Eye (tissue), 1 donor: ENCODE measurements at regions not wholly inside any gene's neighbourhood (a gene's known extent, or its start where the extent isn't known, plus 50 kb on each side); places are given as distances from the start of the nearest gene placed in this dataset.
"Not testable (repeated sequence)": the region's sequence is repeated elsewhere in the genome, so short reads cannot be mapped to it uniquely, and the experiment has no call there.

ENCODE experiments used
- DNase-seq: peaks from one replicate; pipeline ENCODE4 v3.0.0-alpha.2; 2015

GRCh38 chr14:23863836-23864235 is 89.7 kb upstream of the DHRS4 start:
- DNase-seq, result no peak

- DNase-seq, result no peak
Measured at GRCh38 chr14:23864259-23864658, 89.3 kb upstream of the DHRS4 start.

GRCh38 chr14:23864861-23865260 is 88.7 kb upstream of the DHRS4 start:
- DNase-seq, result peak; percentile 29

- DNase-seq, result peak; percentile 20
Measured at GRCh38 chr14:23865502-23865901, 88.1 kb upstream of the DHRS4 start.

- DNase-seq, result no peak
Measured at GRCh38 chr14:23866269-23866668, 87.3 kb upstream of the DHRS4 start.

- no peak for DNase-seq
Measured at GRCh38 chr14:23869078-23869719, 84.4 kb upstream of the DHRS4 start.

- no peak for DNase-seq
Measured at GRCh38 chr14:23876160-23876750, 77.3 kb upstream of the DHRS4 start.

- no peak for DNase-seq
Measured at GRCh38 chr14:23877111-23877510, 76.5 kb upstream of the DHRS4 start.

- DNase-seq, result no peak
Measured at GRCh38 chr14:23877538-23878180, 75.9 kb upstream of the DHRS4 start.

GRCh38 chr14:23881282-23881681 is 72.3 kb upstream of the DHRS4 start:
- no peak for DNase-seq

GRCh38 chr14:23883684-23884540 is 69.7 kb upstream of the DHRS4 start:
- no peak for DNase-seq

- DNase-seq, result no peak
Measured at GRCh38 chr14:23884541-23884904, 69.0 kb upstream of the DHRS4 start.

GRCh38 chr14:23887536-23887935 is 66.0 kb upstream of the DHRS4 start:
- DNase-seq, result no peak

- not testable (repeated sequence) for DNase-seq
Measured at GRCh38 chr14:23891717-23892116, 61.9 kb upstream of the DHRS4 start.

GRCh38 chr14:23892289-23892688 is 61.3 kb upstream of the DHRS4 start:
- not testable (repeated sequence) for DNase-seq

- no peak for DNase-seq
Measured at GRCh38 chr14:23894362-23895052, 59.1 kb upstream of the DHRS4 start.

- no peak for DNase-seq
Measured at GRCh38 chr14:23895053-23895419, 58.5 kb upstream of the DHRS4 start.

- DNase-seq, result no peak
Measured at GRCh38 chr14:23895480-23895879, 58.1 kb upstream of the DHRS4 start.

GRCh38 chr14:23896609-23897153 is 56.9 kb upstream of the DHRS4 start:
- DNase-seq, result peak; percentile 24

GRCh38 chr14:23897291-23897690 is 56.3 kb upstream of the DHRS4 start:
- DNase-seq, result not testable (repeated sequence)

- not testable (repeated sequence) for DNase-seq
Measured at GRCh38 chr14:23898359-23898758, 55.2 kb upstream of the DHRS4 start.

GRCh38 chr14:23899788-23900187 is 53.8 kb upstream of the DHRS4 start:
- DNase-seq, result no peak

GRCh38 chr14:23903442-23903841 is 50.1 kb upstream of the DHRS4 start:
- DNase-seq, result no peak
